ENCODE measurements at regions not wholly inside any gene's neighbourhood (a gene's known extent, or its start where the extent isn't known, plus 50 kb on each side); places are given as distances from the start of the nearest gene placed in this dataset.
"Not testable (repeated sequence)": the region's sequence is repeated elsewhere in the genome, so short reads cannot be mapped to it uniquely, and the experiment has no call there.

DNA sequence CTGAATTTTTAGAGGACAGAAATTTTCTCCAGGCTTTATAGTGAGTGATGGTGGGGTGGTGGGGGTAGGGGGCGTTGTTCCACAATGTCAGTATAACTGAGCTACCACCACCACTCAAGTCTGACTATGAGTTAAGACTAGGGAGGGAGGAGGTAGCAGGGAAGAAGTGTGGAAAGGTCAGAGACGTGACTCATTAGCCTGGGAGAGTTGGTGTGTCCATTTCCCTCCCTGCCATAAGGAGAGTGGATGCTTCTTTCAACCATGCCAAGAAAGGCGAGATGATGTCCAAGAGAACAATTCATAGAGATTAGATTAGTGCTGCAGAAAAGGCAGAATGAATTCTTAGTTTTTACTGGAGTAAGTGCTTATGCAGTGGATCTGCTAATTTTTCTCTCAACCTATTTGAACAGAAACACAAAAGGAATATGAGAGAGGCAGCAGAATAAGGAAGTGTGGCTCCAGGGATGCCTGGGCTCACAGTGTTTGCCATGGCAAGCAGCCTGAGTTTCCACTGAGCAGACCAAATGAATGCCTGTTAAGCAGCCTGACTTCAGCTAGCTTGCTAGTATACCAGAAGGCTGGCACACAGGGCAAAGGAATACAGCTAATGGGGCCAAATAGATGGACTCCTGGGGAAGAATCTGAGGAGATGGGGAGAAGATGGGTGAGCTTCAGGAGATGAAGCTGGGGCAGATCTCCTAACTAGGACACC, 708.9 kb downstream of the NTRK3 start:
- TF ChIP-seq, protein P1, sequence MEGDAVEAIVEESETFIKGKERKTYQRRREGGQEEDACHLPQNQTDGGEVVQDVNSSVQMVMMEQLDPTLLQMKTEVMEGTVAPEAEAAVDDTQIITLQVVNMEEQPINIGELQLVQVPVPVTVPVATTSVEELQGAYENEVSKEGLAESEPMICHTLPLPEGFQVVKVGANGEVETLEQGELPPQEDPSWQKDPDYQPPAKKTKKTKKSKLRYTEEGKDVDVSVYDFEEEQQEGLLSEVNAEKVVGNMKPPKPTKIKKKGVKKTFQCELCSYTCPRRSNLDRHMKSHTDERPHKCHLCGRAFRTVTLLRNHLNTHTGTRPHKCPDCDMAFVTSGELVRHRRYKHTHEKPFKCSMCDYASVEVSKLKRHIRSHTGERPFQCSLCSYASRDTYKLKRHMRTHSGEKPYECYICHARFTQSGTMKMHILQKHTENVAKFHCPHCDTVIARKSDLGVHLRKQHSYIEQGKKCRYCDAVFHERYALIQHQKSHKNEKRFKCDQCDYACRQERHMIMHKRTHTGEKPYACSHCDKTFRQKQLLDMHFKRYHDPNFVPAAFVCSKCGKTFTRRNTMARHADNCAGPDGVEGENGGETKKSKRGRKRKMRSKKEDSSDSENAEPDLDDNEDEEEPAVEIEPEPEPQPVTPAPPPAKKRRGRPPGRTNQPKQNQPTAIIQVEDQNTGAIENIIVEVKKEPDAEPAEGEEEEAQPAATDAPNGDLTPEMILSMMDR (IDR thresholded peaks at IDR 0.05): no peak
- no peak for TF ChIP-seq EP300 (IDR thresholded peaks at IDR 0.05)
- no peak for TF ChIP-seq POLR2A (IDR thresholded peaks at IDR 0.05)
- TF ChIP-seq POLR2AphosphoS5 (IDR thresholded peaks at IDR 0.05): no peak
- no peak for DNase-seq (ENCODE audit: low spot score in 2 of 2)
- Histone ChIP-seq H3K4me1 (no peaks in the 10 kb centered on the region), H3K27ac (no peak overlapping the region), H3K36me3 (no peaks in the 10 kb centered on the region), H3K27me3 (no peaks in the 10 kb centered on the region), H3K4me3 (no peak overlapping the region), H3K9me3 (no peaks in the 10 kb centered on the region)
- 60% methylated on average over 3 of the region's 3 CpGs for WGBS

DNA sequence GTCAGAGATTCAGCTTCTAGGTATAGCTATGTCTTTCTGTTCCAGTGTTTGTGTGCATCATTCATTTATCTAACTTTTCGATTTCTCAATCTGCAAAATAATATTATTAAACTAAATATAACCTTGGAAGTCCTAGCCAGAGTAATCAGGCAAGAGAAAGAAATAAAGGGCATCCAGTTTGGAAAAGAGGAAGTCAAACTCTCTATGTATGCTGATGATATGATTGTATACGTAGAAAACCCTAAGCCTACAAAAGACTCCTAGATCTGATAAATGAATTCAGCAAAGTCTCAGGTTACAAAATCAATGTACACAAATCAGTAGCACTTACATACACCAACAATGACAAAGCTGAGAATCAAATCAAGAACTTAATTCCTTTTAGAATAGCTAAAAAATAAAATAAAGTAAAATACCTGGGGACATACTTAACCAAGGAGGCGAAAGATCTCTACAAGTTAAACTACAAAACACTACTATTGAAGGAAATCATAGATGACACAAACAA, 718.2 kb downstream of the NTRK3 start:
- 56% methylated on average over 3 of the region's 3 CpGs for WGBS
- no peaks in the 10 kb centered on the region for H3K4me1 ChIP-seq
- H3K9me3 ChIP-seq: peaks cover 2% of the 10 kb centered on the region
- H3K27me3 ChIP-seq: no peaks in the 10 kb centered on the region
- H3K27ac ChIP-seq: no peak overlapping the region
- TF ChIP-seq, protein P1 (IDR thresholded peaks at IDR 0.05): no peak
- TF ChIP-seq POLR2A (IDR thresholded peaks at IDR 0.05): no peak
- no peak for TF ChIP-seq POLR2AphosphoS5 (IDR thresholded peaks at IDR 0.05)
- TF ChIP-seq EP300 (IDR thresholded peaks at IDR 0.05): no peak
- DNase-seq (ENCODE audit: low spot score in 2 of 2): no peak
- H3K36me3 ChIP-seq: no peaks in the 10 kb centered on the region
- H3K4me3 ChIP-seq: no peak overlapping the region

DNA sequence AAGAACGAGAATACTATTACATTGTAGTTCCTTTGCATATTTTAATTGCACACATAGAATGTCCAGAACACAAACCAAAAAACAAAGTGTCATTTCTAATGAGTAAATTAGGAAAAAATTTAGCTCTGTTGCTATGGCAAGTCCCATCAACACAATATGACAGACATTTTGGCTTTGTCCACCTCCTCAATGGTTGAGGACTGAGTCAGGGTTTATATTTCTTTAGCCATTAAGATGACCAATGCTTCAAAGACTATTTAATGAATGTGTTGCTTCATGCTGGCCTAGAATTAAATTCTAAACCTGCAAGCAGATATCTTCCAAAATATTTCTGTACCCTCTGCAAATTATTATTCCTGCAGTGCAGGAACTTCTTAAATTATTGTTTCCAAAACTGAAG, 719.2 kb downstream of the NTRK3 start:
- Histone ChIP-seq H3K9me3 (peaks cover 2% of the 10 kb centered on the region), H3K36me3 (no peaks in the 10 kb centered on the region), H3K4me3 (no peak overlapping the region), H3K27ac (no peak overlapping the region), H3K27me3 (no peaks in the 10 kb centered on the region), H3K4me1 (no peaks in the 10 kb centered on the region)
- TF ChIP-seq POLR2AphosphoS5 (IDR thresholded peaks at IDR 0.05): no peak
- TF ChIP-seq POLR2A (IDR thresholded peaks at IDR 0.05): no peak
- no peak for TF ChIP-seq EP300 (IDR thresholded peaks at IDR 0.05)
- TF ChIP-seq, protein P1 (IDR thresholded peaks at IDR 0.05): no peak
- WGBS: 73% methylated on average over 1 of the region's 1 CpG
- no peak for DNase-seq (ENCODE audit: low spot score in 2 of 2)

DNA sequence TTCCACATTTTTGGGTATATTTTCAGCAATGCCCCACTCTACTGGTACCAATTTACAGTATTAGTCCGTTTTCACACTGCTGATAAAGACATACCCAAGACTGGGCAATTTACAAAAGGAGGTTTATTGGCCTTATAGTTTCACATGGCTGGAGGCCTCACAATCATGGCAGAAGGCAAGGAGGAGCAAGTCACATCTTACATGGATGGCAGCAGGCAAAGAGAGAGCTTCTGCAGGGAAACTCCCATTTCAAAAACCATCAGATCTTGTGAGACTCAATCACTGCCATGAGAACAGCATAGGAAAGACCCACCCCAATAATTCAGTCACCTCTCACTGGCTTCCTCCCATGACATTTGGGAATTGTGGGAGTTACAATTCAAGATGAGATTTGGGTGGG, 722.9 kb downstream of the NTRK3 start:
- H3K27me3 ChIP-seq; H3K9me3 ChIP-seq; H3K27ac ChIP-seq; DNase-seq (ENCODE audit: low spot score in 2 of 2); H3K36me3 ChIP-seq; H3K4me1 ChIP-seq; H3K4me3 ChIP-seq: not testable (repeated sequence)
- 75% methylated on average over 1 of the region's 1 CpG for WGBS

DNA sequence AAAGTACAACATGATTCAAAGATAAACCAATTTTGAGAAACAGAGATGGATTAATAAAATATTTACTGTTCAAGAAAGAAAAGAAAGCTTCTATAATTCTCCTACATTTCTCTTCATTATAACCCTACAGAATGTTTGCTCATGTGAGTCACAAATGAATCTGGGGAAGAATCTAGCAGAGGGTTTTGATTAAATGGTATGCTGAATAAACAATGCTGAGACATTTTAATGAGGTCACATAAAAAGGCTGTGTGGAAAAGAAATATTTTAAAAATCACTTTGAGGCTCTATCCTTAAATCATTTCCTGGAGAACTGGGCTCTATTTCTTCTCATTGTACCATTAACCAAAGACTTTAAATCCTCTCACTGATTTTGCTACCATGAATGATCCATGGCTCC, 727.7 kb downstream of the NTRK3 start:
- DNase-seq (ENCODE audit: low spot score in 2 of 2): no peak
- Histone ChIP-seq H3K4me3 (no peak overlapping the region), H3K36me3 (no peaks in the 10 kb centered on the region), H3K27ac (no peak overlapping the region), H3K27me3 (no peaks in the 10 kb centered on the region), H3K4me1 (no peaks in the 10 kb centered on the region), H3K9me3 (no peaks in the 10 kb centered on the region)
- TF ChIP-seq EP300 (IDR thresholded peaks at IDR 0.05) (no peak), POLR2A (IDR thresholded peaks at IDR 0.05) (no peak), POLR2AphosphoS5 (IDR thresholded peaks at IDR 0.05) (no peak)
- TF ChIP-seq, protein P1 (IDR thresholded peaks at IDR 0.05): no peak

DNA sequence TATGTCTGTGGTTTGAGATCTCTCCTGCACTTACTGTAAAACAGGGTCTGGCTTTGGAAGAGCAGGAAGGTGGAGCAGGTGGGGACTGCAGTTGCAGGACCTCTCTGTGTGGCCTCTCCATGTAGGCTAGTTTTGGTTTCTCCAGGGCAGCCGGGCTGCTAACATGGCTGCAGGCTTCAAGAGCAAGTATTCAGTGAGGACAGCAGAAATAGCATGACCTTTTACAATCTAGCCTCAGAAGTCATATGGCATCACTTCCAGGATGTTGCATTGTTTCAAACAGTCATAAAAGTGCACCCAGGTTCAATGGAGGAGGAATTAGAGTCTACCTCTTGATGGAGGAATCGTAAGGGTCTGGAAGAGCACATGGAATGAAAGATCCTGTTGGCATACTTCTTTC, 728.7 kb downstream of the NTRK3 start:
- H3K9me3 ChIP-seq: no peaks in the 10 kb centered on the region
- H3K4me1 ChIP-seq: no peaks in the 10 kb centered on the region
- TF ChIP-seq, protein P1 (IDR thresholded peaks at IDR 0.05): no peak
- TF ChIP-seq POLR2AphosphoS5 (IDR thresholded peaks at IDR 0.05) (no peak), POLR2A (IDR thresholded peaks at IDR 0.05) (no peak), EP300 (IDR thresholded peaks at IDR 0.05) (no peak)
- no peaks in the 10 kb centered on the region for H3K36me3 ChIP-seq
- no peaks in the 10 kb centered on the region for H3K27me3 ChIP-seq
- no peak overlapping the region for H3K27ac ChIP-seq
- DNase-seq (ENCODE audit: low spot score in 2 of 2): no peak
- 89% methylated on average over 2 of the region's 2 CpGs for WGBS
- no peak overlapping the region for H3K4me3 ChIP-seq

All from suprapubic skin (tissue), 4 donors.